Calu3 (cell line): ENCODE measurements at regions not wholly inside any gene's neighbourhood (a gene's known extent, or its start where the extent isn't known, plus 50 kb on each side); places are given as distances from the start of the nearest gene placed in this dataset.
"Not testable (repeated sequence)": the region's sequence is repeated elsewhere in the genome, so short reads cannot be mapped to it uniquely, and the experiment has no call there.

Experiments used
- BruUV-seq: library from RNA; stranded (reverse); fragments of 400-500 nt; replicated peaks from 2 replicates; lab custom pipeline; 2021; lab: Mats Ljungman, UMichigan
- CTCF ChIA-PET: fragments of 300-600 bp; sonication (Branson Sonifier 250); formaldehyde crosslinking; loops from one replicate; lab custom pipeline; 2022; ENCODE audit warnings: antibody characterized with exemption; lab: Charles Lee
- DNase-seq: peaks from one replicate; pipeline ENCODE4 v3.0.0; 2022
- H3K27ac Mint-ChIP-seq: one replicate; pipeline ENCODE4 v1.8.0; 2022; ENCODE audit warnings: mixed read lengths; ENCODE audit not compliant: unreplicated experiment
- H3K27me3 Mint-ChIP-seq: one replicate; pipeline ENCODE4 v1.8.0; 2022; ENCODE audit warnings: mixed read lengths; ENCODE audit not compliant: unreplicated experiment
- H3K36me3 Mint-ChIP-seq: one replicate; pipeline ENCODE4 v1.8.0; 2022; ENCODE audit warnings: mild to moderate bottlenecking, moderate library complexity, mixed read lengths; ENCODE audit not compliant: insufficient read depth, unreplicated experiment
- H3K4me1 Mint-ChIP-seq: one replicate; pipeline ENCODE4 v1.8.0; 2022; ENCODE audit warnings: mild to moderate bottlenecking, low read depth, mixed read lengths; ENCODE audit not compliant: unreplicated experiment
- H3K4me3 Mint-ChIP-seq: one replicate; pipeline ENCODE4 v1.8.0; 2022; ENCODE audit warnings: mild to moderate bottlenecking, low read depth, moderate library complexity, mixed read lengths; ENCODE audit not compliant: unreplicated experiment
- H3K9me3 Mint-ChIP-seq: one replicate; pipeline ENCODE4 v1.8.0; 2022; ENCODE audit warnings: low read depth, mixed read lengths; ENCODE audit not compliant: unreplicated experiment
- CTCF ChIP-seq: fragments of 200-600 bp; IDR thresholded peaks from one replicate; pipeline ENCODE4 v1.8.0; 2022; ENCODE audit warnings: antibody characterized with exemption; ENCODE audit not compliant: unreplicated experiment
- intact Hi-C: fragments of 100-400 bp; cut with micrococcal nuclease; formaldehyde crosslinking; loops from one replicate; pipeline ENCODE4 v1.10.0; 2022; ENCODE audit not compliant: unreplicated experiment

- Mint-ChIP-seq H3K4me1 (no peaks in the 10 kb centered on the region), H3K4me3 (no peak overlapping the region), H3K27me3 (no peaks in the 10 kb centered on the region), H3K9me3 (no peaks in the 10 kb centered on the region), H3K36me3 (no peaks in the 10 kb centered on the region), H3K27ac (no peak overlapping the region)
- intact Hi-C loops, result no loop called here
- DNase-seq, result no peak
- no TSS peak for BruUV-seq
- CTCF ChIA-PET, result no interaction called here
- no peak for TF ChIP-seq CTCF
Measured at GRCh38 chr4:186861317-186861716, 137.7 kb upstream of the FAT1 start.

- H3K4me1 Mint-ChIP-seq, result no peaks in the 10 kb centered on the region
- no peaks in the 10 kb centered on the region for H3K36me3 Mint-ChIP-seq
- H3K27me3 Mint-ChIP-seq, result no peaks in the 10 kb centered on the region
- CTCF ChIA-PET, result no interaction called here
- H3K27ac Mint-ChIP-seq, result no peak overlapping the region
- no peak for TF ChIP-seq CTCF
- BruUV-seq, result no TSS peak
- H3K9me3 Mint-ChIP-seq, result peaks cover 7% of the 10 kb centered on the region
- DNase-seq, result no peak
- intact Hi-C loops, result no loop called here
- H3K4me3 Mint-ChIP-seq, result no peak overlapping the region
Measured at GRCh38 chr4:186871856-186872255, 148.2 kb upstream of the FAT1 start.

GRCh38 chr4:186873095-186873494 lies 149.4 kb upstream of the FAT1 start:
- H3K9me3 Mint-ChIP-seq, H3K27ac Mint-ChIP-seq, intact Hi-C loops, H3K27me3 Mint-ChIP-seq, BruUV-seq, H3K4me1 Mint-ChIP-seq, H3K4me3 Mint-ChIP-seq, H3K36me3 Mint-ChIP-seq, DNase-seq: not testable (repeated sequence)
- CTCF ChIA-PET, result interaction anchor here (0.6 to 0.7 kb wide), 2 partner anchors 79 to 620 kb away, joined by 3 to 4 read pairs; no protein-coding TSS in a partner anchor

GRCh38 chr4:186875476-186875875 lies 151.8 kb upstream of the FAT1 start:
- no peak for DNase-seq
- Mint-ChIP-seq H3K4me3 (no peak overlapping the region), H3K27ac (no peak overlapping the region), H3K36me3 (no peaks in the 10 kb centered on the region), H3K4me1 (peaks cover 2% of the 10 kb centered on the region), H3K27me3 (no peaks in the 10 kb centered on the region), H3K9me3 (peaks cover 7% of the 10 kb centered on the region)
- TF ChIP-seq CTCF, result no peak
- intact Hi-C loops, result no loop called here
- no TSS peak for BruUV-seq
- CTCF ChIA-PET, result interaction anchor here (0.5 to 0.7 kb wide), 2 partner anchors 68 to 110 kb away, joined by 3 read pairs; no protein-coding TSS in a partner anchor

- intact Hi-C loops, result no loop called here
- H3K27ac Mint-ChIP-seq, result no peak overlapping the region
- no TSS peak for BruUV-seq
- peaks cover 18% of the 10 kb centered on the region for H3K4me1 Mint-ChIP-seq
- no peaks in the 10 kb centered on the region for H3K36me3 Mint-ChIP-seq
- CTCF ChIA-PET, result no interaction called here
- no peaks in the 10 kb centered on the region for H3K27me3 Mint-ChIP-seq
- no peak for TF ChIP-seq CTCF
- peaks cover 7% of the 10 kb centered on the region for H3K9me3 Mint-ChIP-seq
- no peak for DNase-seq
- no peak overlapping the region for H3K4me3 Mint-ChIP-seq
Measured at GRCh38 chr4:186876961-186877626, 153.4 kb upstream of the FAT1 start.
